GM12878 (cell line): ENCODE measurements at regions not wholly inside any gene's neighbourhood (a gene's known extent, or its start where the extent isn't known, plus 50 kb on each side); places are given as distances from the start of the nearest gene placed in this dataset.

Experiments
- ATAC-seq: fragments of 200-7000 bp; cut with Tn5 transposase; 3 replicates; pipeline ENCODE4 v1.9.1; 2020; ENCODE audit warnings: mild to moderate bottlenecking, moderate library complexity
- BruUV-seq: library from RNA; stranded (reverse); fragments of 400-500 nt; replicated peaks from 2 replicates; lab custom pipeline; 2021; lab: Mats Ljungman, UMichigan
- CTCF ChIA-PET: fragments of 300-600 bp; sonication (Branson Sonifier 250); formaldehyde crosslinking; extraction: SDS; loops from one replicate; lab custom pipeline; 2021; ENCODE audit warnings: inconsistent platforms; lab: Yijun Ruan, JAX
- POLR2A ChIA-PET: fragments of 350-600 bp; formaldehyde crosslinking; extraction: SDS; loops from one replicate; lab custom pipeline; 2021; ENCODE audit warnings: inconsistent platforms; lab: Charles Lee
- RAD21 ChIA-PET: fragments of 300-600 bp; sonication (Branson Sonifier 250); formaldehyde crosslinking; loops from one replicate; lab custom pipeline; 2023; ENCODE audit warnings: antibody characterized with exemption; ENCODE audit not compliant: unreplicated experiment; lab: Charles Lee
- SMC1A ChIA-PET: fragments of 300-600 bp; sonication (Branson Sonifier 250); formaldehyde crosslinking; loops from one replicate; lab custom pipeline; 2023; ENCODE audit not compliant: unreplicated experiment, uncharacterized antibody; lab: Charles Lee
- DNase-seq: peaks from one replicate; pipeline ENCODE4 v3.0.0-alpha.2; 2011; ENCODE audit warnings: low read depth, low spot score
- FAIRE-seq: peaks from 3 replicates; lab custom pipeline; 2011; peaks lifted over from hg19 to GRCh38; lab: Jason Lieb, UNC
- H2AFZ ChIP-seq: 2 replicates; pipeline ENCODE4 v1.6.0; 2011; ENCODE audit warnings: low read depth, low read length, control low read depth; ENCODE audit not compliant: control insufficient read depth
- H3K27ac ChIP-seq: 2 replicates; pipeline ENCODE4 v1.5.1; 2011; ENCODE audit warnings: control low read depth; ENCODE audit not compliant: control insufficient read depth, insufficient read depth
- H3K27me3 ChIP-seq, 2 experiments: replicated peaks in 1 of 2; 2 replicates each; pipeline versions ENCODE4 v1.6.0 to v1.6.1; 2011; ENCODE audit warnings: low read length in 1 of 2; ENCODE audit not compliant: control insufficient read depth in 2 of 2, insufficient read depth in 2 of 2
- H3K36me3 ChIP-seq, 2 experiments: 2 replicates each; pipeline ENCODE4 v1.5.1; 2011; ENCODE audit warnings: low read length in 1 of 2; ENCODE audit not compliant: control insufficient read depth in 2 of 2, insufficient read depth in 2 of 2
- H3K4me1 ChIP-seq: 2 replicates; pipeline ENCODE4 v1.6.1; 2011; ENCODE audit warnings: mild to moderate bottlenecking, low read length, moderate library complexity, mixed read lengths; ENCODE audit not compliant: control insufficient read depth, insufficient read depth
- H3K4me2 ChIP-seq: 2 replicates; pipeline ENCODE4 v1.6.0; 2011; ENCODE audit warnings: control low read depth; ENCODE audit not compliant: control insufficient read depth, insufficient read depth
- H3K4me3 ChIP-seq: fragments of 200-600 bp; sonication (generic); 2 replicates; pipeline ENCODE4 v1.5.1; 2016
- H3K79me2 ChIP-seq: 2 replicates; pipeline ENCODE4 v1.6.0; 2011; ENCODE audit warnings: low read length; ENCODE audit not compliant: control insufficient read depth, insufficient read depth
- H3K9ac ChIP-seq: 2 replicates; pipeline ENCODE4 v1.8.0; 2011; ENCODE audit warnings: low read length, control low read depth, mixed read lengths; ENCODE audit not compliant: control insufficient read depth, insufficient read depth
- H3K9me3 ChIP-seq: replicated peaks from 3 replicates; pipeline ENCODE4 v1.5.1; 2011; ENCODE audit warnings: mild to moderate bottlenecking, low read length; ENCODE audit not compliant: control insufficient read depth, insufficient read depth
- H4K20me1 ChIP-seq: 2 replicates; pipeline ENCODE4 v1.6.0; 2011; ENCODE audit not compliant: control insufficient read depth, insufficient read depth
- RB1 ChIP-seq: fragments of 450-650 bp; formaldehyde crosslinking; IDR thresholded peaks from 2 replicates; pipeline ENCODE4 v1.6.1; 2017; ENCODE audit warnings: mild to moderate bottlenecking, borderline replicate concordance
- SUZ12 ChIP-seq: fragments of 200-600 bp; sonication (generic); IDR thresholded peaks from one replicate; pipeline ENCODE4 v1.6.1; 2018; ENCODE audit warnings: antibody characterized with exemption, mild to moderate bottlenecking; ENCODE audit not compliant: unreplicated experiment
- ZNF274 ChIP-seq: IDR thresholded peaks from one replicate; pipeline ENCODE4 v1.8.0; 2011; ENCODE audit not compliant: insufficient read length, insufficient read depth
- WGBS: methylation state at CpG from one replicate; pipeline ENCODE4 v1.1.6; 2016; ENCODE audit warnings: low lambda C conversion rate; ENCODE audit not compliant: insufficient replicate concordance, insufficient coverage; ENCODE audit errors: missing lambda C conversion rate; 5-methylcytosine and 5-hydroxymethylcytosine counted together
- in situ Hi-C: fragments of 300-500 bp; cut with MboI; formaldehyde crosslinking; loops from 9 replicates; pipeline ENCODE4 v1.14.3; 2018; ENCODE audit warnings: mixed read lengths
- intact Hi-C: fragments of 100-400 bp; cut with micrococcal nuclease; formaldehyde crosslinking; loops from one replicate; pipeline ENCODE4 v1.14.2; 2022; ENCODE audit not compliant: unreplicated experiment

DNA sequence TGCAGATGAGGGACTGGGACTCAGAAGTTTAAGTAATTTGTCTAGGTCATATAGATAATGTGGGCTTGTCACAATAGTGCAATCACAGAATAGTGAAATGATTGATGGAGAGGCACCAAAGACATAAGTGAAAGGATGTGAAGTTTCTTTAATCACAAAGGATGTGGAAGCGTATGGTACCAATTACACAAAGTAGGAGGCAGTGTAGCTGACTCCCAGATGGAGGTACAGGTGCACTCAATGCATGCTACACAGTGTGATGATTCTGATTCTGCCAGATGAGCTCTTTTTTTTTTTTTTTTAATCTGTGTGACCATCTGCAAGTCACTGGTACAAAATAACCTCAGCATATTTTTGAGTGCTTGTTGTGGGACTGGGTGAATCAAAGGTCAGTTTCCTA is 411.3 kb downstream of the SPRY1 start:
- SMC1A ChIA-PET: no interaction called here

GRCh38 chr4:123809864-123810263 is 413.3 kb downstream of the SPRY1 start:
- BruUV-seq: no TSS peak
- SMC1A ChIA-PET: no interaction called here
- H3K79me2 ChIP-seq: no peaks in the 10 kb centered on the region
- RAD21 ChIA-PET: no interaction called here
- no peak for FAIRE-seq
- H3K4me2 ChIP-seq: no peak overlapping the region
- POLR2A ChIA-PET: interaction anchor here (0.7 kb wide), 1 partner anchor 147 kb away, joined by 3 read pairs; no protein-coding TSS in a partner anchor
- no peak overlapping the region for H3K9ac ChIP-seq
- no peak overlapping the region for H2AFZ ChIP-seq
- TF ChIP-seq RB1 (no peak), ZNF274 (no peak)
- ATAC-seq: no peak
- H3K9me3 ChIP-seq: no peaks in the 10 kb centered on the region
- H3K36me3 ChIP-seq: no peaks in the 10 kb centered on the region
- CTCF ChIA-PET: no interaction called here
- no peak overlapping the region for H3K27ac ChIP-seq
- H3K4me3 ChIP-seq: no peak overlapping the region
- in situ Hi-C loops: no loop called here
- no peaks in the 10 kb centered on the region for H4K20me1 ChIP-seq
- intact Hi-C loops: loop anchor here (10.0 kb wide), 1 partner anchor 1815 kb away; no protein-coding TSS in a partner anchor
- DNase-seq: no peak
- H3K4me1 ChIP-seq: no peaks in the 10 kb centered on the region
- H3K27me3 ChIP-seq: no peaks in the 10 kb centered on the region; a peak in 1 of 4 replicates
- 88% methylated on average over 1 of the region's 1 CpG for WGBS

More for the DNA sequence above, 411.3 kb downstream of the SPRY1 start:
- Histone ChIP-seq H4K20me1 (no peaks in the 10 kb centered on the region), H3K27me3 (no peaks in the 10 kb centered on the region; a peak in 1 of 4 replicates), H3K4me2 (no peak overlapping the region), H3K79me2 (no peaks in the 10 kb centered on the region), H3K4me1 (no peaks in the 10 kb centered on the region), H3K4me3 (no peak overlapping the region), H2AFZ (no peak overlapping the region), H3K36me3 (no peaks in the 10 kb centered on the region), H3K27ac (no peak overlapping the region), H3K9me3 (no peaks in the 10 kb centered on the region), H3K9ac (no peak overlapping the region)
- POLR2A ChIA-PET: no interaction called here
- no peak for FAIRE-seq
- 27% methylated on average over 1 of the region's 1 CpG for WGBS
- in situ Hi-C loops: no loop called here
- intact Hi-C loops: no loop called here
- CTCF ChIA-PET: no interaction called here
- BruUV-seq: no TSS peak
- RAD21 ChIA-PET: no interaction called here
- ATAC-seq: no peak
- no peak for TF ChIP-seq SUZ12
- no peak for DNase-seq
